Smooth muscle cell (in vitro differentiated cells): ENCODE measurements at regions not wholly inside any gene's neighbourhood (a gene's known extent, or its start where the extent isn't known, plus 50 kb on each side); places are given as distances from the start of the nearest gene placed in this dataset.

Experiments
- DNase-seq: peaks from one replicate; lab custom pipeline; 2025; ENCODE audit not compliant: unreplicated experiment; lab: John Stamatoyannopoulos, UW
- H2AFZ ChIP-seq: fragments of 200-600 bp; sonication (generic); 2 replicates; pipeline ENCODE4 v1.6.0; 2016; ENCODE audit warnings: antibody characterized with exemption, low read depth, mild to moderate bottlenecking
- H3F3A ChIP-seq: fragments of 200-600 bp; sonication (generic); 2 replicates; pipeline ENCODE4 v1.6.0; 2017; ENCODE audit warnings: antibody characterized with exemption, low read depth
- H3K27ac ChIP-seq: fragments of 200-600 bp; sonication (generic); 2 replicates; pipeline ENCODE4 v1.5.1; 2016; ENCODE audit warnings: low read depth, mild to moderate bottlenecking
- H3K27me3 ChIP-seq: fragments of 200-600 bp; sonication (generic); 2 replicates; pipeline ENCODE4 v1.6.1; 2016; ENCODE audit warnings: low read depth, mild to moderate bottlenecking
- H3K36me3 ChIP-seq: fragments of 200-600 bp; sonication (generic); 2 replicates; pipeline ENCODE4 v1.5.1; 2016; ENCODE audit warnings: low read depth
- H3K4me1 ChIP-seq: fragments of 200-600 bp; sonication (generic); 2 replicates; pipeline ENCODE4 v1.5.1; 2016; ENCODE audit warnings: low read depth
- H3K4me2 ChIP-seq: fragments of 200-600 bp; sonication (generic); 2 replicates; pipeline ENCODE4 v1.6.0; 2016; ENCODE audit warnings: mild to moderate bottlenecking
- H3K4me3 ChIP-seq: fragments of 200-600 bp; sonication (generic); 2 replicates; pipeline ENCODE4 v1.5.1; 2016; ENCODE audit warnings: mild to moderate bottlenecking
- H3K79me2 ChIP-seq: fragments of 200-600 bp; sonication (generic); 2 replicates; pipeline ENCODE4 v1.6.0; 2016; ENCODE audit warnings: low read depth, mild to moderate bottlenecking
- H3K9ac ChIP-seq: fragments of 200-600 bp; sonication (generic); 2 replicates; pipeline ENCODE4 v1.6.0; 2016; ENCODE audit warnings: low read depth
- H3K9me3 ChIP-seq: fragments of 200-600 bp; sonication (generic); replicated peaks from 2 replicates; pipeline ENCODE4 v1.5.1; 2016; ENCODE audit warnings: low read depth
- H4K20me1 ChIP-seq: fragments of 200-600 bp; sonication (generic); 2 replicates; pipeline ENCODE4 v1.6.0; 2016; ENCODE audit warnings: low read depth
- CTCF ChIP-seq: fragments of 200-600 bp; sonication (generic); IDR thresholded peaks from 2 replicates; pipeline ENCODE4 v1.5.1; 2017; ENCODE audit warnings: borderline replicate concordance, mild to moderate bottlenecking, antibody characterized with exemption; ENCODE audit not compliant: insufficient read depth, poor library complexity, severe bottlenecking
- WGBS: methylation state at CpG from one replicate; pipeline ENCODE4 v1.1.7; 2016; ENCODE audit warnings: low lambda C conversion rate; 5-methylcytosine and 5-hydroxymethylcytosine counted together

DNA sequence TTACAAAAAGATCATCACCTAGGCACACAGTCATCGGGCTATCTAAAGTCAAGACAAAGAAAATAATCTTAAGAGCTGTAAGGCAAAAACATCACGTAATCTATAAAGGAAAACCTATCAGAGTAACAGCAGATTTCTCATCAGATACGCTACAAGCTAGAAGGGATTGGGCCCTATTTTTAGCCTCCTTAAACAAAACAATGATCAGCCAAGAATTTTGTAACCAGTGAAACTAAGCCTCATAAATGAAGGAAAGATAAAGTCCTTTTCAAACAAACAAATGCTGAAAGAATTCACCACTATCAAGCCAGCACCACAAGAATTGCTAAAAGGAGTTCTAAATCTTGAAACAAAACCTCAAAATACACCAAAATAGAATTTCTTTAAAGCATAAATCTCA lies 191.6 kb upstream of the BMP4 start:
- Histone ChIP-seq H3K36me3 (no peaks in the 10 kb centered on the region), H3K4me3 (no peak overlapping the region), H3K9me3 (no peaks in the 10 kb centered on the region), H2AFZ (no peak overlapping the region), H3K4me1 (no peaks in the 10 kb centered on the region), H3K9ac (no peak overlapping the region), H3K27ac (no peak overlapping the region), H3K4me2 (no peak overlapping the region), H4K20me1 (no peaks in the 10 kb centered on the region), H3F3A (no peaks in the 10 kb centered on the region), H3K79me2 (no peaks in the 10 kb centered on the region), H3K27me3 (no peaks in the 10 kb centered on the region)
- no peak for DNase-seq
- WGBS: 86% methylated on average over 3 of the region's 3 CpGs
- no peak for TF ChIP-seq CTCF

GRCh38 chr14:54152351-54152750 lies 195.7 kb upstream of the BMP4 start:
- Histone ChIP-seq H3K4me3 (no peak overlapping the region), H3K27ac (no peak overlapping the region), H4K20me1 (no peaks in the 10 kb centered on the region), H3K9me3 (no peaks in the 10 kb centered on the region), H3K4me1 (no peaks in the 10 kb centered on the region), H3K9ac (no peak overlapping the region), H2AFZ (no peak overlapping the region), H3K27me3 (no peaks in the 10 kb centered on the region), H3K36me3 (no peaks in the 10 kb centered on the region), H3F3A (no peaks in the 10 kb centered on the region), H3K4me2 (no peak overlapping the region), H3K79me2 (no peaks in the 10 kb centered on the region)
- DNase-seq: no peak
- WGBS: 98% methylated on average over 8 of the region's 8 CpGs
- no peak for TF ChIP-seq CTCF

DNA sequence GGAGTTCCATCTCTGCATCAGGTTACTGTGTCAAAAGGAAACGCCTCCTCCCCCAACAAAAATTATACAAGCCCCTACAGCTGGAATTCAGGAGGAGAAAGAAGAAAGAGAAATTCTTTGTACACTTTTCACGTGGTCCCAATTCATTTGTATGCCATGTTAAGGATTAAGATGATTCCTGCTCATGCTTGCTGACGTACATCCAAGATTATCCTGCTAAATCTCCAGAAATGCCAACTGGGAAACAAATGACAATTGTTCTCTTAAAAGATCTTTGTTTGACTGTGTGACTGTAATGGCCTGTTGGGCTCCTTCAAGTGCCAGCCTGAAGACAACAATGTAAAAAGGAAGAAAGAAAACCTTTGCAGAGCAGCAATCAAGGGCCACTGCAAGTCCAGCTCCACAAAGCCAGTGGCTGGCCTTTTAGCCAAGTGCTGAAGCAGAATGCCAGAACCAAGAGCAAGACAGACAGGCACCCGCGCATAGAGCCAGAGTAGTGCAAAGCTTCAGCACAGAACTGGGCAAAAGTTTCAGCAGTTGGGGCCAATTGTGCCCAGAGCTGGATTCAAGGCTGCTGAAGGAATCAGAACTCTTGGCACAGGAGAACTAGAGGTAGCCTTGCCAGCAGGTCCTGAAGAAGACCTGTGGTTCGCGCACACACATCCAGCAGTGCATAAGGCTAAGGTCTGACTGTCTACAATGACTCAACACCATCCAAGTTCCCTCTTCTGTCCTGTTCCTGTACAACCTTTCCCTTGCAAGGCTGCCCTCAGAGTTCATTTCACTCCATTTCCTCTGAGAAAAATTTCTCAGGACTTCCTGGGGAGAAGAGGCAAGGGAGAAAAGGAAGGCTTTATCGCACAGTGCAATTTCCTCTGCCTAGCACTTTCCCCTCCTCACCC lies 209.7 kb upstream of the BMP4 start:
- Histone ChIP-seq H3K4me1 (no peaks in the 10 kb centered on the region), H3K36me3 (no peaks in the 10 kb centered on the region), H3K9ac (no peak overlapping the region), H2AFZ (no peak overlapping the region), H4K20me1 (no peaks in the 10 kb centered on the region), H3F3A (no peaks in the 10 kb centered on the region), H3K9me3 (no peaks in the 10 kb centered on the region), H3K79me2 (no peaks in the 10 kb centered on the region), H3K27ac (no peak overlapping the region), H3K27me3 (no peaks in the 10 kb centered on the region), H3K4me3 (no peak overlapping the region), H3K4me2 (no peak overlapping the region)
- WGBS: 92% methylated on average over 8 of the region's 8 CpGs
- TF ChIP-seq CTCF: no peak
- DNase-seq: no peak

DNA sequence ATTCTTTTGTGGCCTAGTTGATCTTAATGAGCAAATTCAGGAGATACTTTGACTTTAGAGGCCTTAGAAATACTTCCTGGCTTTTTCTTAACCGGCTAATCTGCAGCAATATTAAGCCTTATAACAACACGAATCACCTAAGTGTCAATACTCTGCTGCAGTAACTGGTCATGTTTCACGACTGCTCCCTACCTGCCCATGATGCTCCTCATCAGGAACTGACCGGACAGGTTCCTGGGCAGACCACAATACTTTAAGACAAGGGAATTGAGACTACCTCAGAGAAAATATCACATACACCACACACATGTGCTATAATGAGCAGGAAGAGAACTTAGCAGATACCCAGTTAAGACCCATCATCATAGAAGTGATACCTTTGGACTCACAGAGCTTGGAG lies 211.9 kb upstream of the BMP4 start:
- H3K36me3 ChIP-seq: no peaks in the 10 kb centered on the region
- H3K4me2 ChIP-seq: no peak overlapping the region
- no peaks in the 10 kb centered on the region for H3K79me2 ChIP-seq
- no peaks in the 10 kb centered on the region for H4K20me1 ChIP-seq
- H3K9me3 ChIP-seq: no peaks in the 10 kb centered on the region
- H2AFZ ChIP-seq: no peak overlapping the region
- no peak for TF ChIP-seq CTCF
- no peak for DNase-seq
- 80% methylated on average over 4 of the region's 4 CpGs for WGBS
- H3F3A ChIP-seq: no peaks in the 10 kb centered on the region
- no peaks in the 10 kb centered on the region for H3K27me3 ChIP-seq
- no peak overlapping the region for H3K4me3 ChIP-seq
- H3K4me1 ChIP-seq: no peaks in the 10 kb centered on the region
- H3K9ac ChIP-seq: no peak overlapping the region
- H3K27ac ChIP-seq: no peak overlapping the region
